Erythroblast (primary cell): ENCODE measurements at regions not wholly inside any gene's neighbourhood (a gene's known extent, or its start where the extent isn't known, plus 50 kb on each side); places are given as distances from the start of the nearest gene placed in this dataset.

ENCODE experiments used
- GATA1 ChIP-seq: IDR thresholded peaks from 2 replicates; pipeline ENCODE4 v1.6.1; 2011; ENCODE audit warnings: low read depth, mild to moderate bottlenecking, control low read depth, low read length, moderate library complexity
- POLR2A ChIP-seq: IDR thresholded peaks from 2 replicates; pipeline ENCODE4 v1.6.1; 2011; ENCODE audit warnings: mild to moderate bottlenecking, low read length

GRCh38 chr3:167100651-167101050, 279.4 kb downstream of the ZBBX start:
- TF ChIP-seq POLR2A (no peak), GATA1 (no peak)
